ENCODE measurements at regions not wholly inside any gene's neighbourhood (a gene's known extent, or its start where the extent isn't known, plus 50 kb on each side); places are given as distances from the start of the nearest gene placed in this dataset.

DNA sequence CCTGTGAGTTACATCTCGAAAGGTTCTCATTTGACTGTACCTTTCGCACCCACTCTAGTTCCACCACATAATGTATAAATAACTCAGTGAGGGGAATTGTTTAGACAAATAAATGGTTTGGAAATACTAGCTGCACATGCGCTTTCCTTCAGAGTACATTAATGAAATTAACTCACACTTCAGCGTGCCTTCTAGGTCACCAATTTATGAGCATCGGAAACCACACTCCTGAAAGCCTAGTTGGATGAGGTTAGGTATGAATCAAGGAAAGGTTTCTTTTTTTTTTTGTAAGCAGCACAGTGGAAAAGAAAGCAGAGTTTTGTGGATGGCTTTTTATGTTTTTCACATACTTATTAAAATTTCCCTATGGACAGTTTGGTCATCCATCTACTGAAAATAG, 247.8 kb upstream of the TCF21 start:
- Histone ChIP-seq H2AFZ (ENCODE audit: low read depth, low read length) (no peak overlapping the region), H3K36me3 (ENCODE audit: insufficient read depth, low read length) (no peaks in the 10 kb centered on the region), H4K20me1 (ENCODE audit: insufficient read depth) (no peaks in the 10 kb centered on the region), H3K9ac (ENCODE audit: low read length) (no peak overlapping the region), H3F3A (ENCODE audit: insufficient read depth, low read length, poor library complexity, severe bottlenecking) (no peaks in the 10 kb centered on the region), H3K27me3 (ENCODE audit: insufficient read depth, low read depth, low read length) (no peaks in the 10 kb centered on the region), H3K9me2 (ENCODE audit: insufficient read depth, low read length) (no peaks in the 10 kb centered on the region), H3K9me3 (ENCODE audit: low read length) (no peaks in the 10 kb centered on the region), H3K4me3 (ENCODE audit: low read length) (no peak overlapping the region), H3K27ac (ENCODE audit: low read length) (no peak overlapping the region), H3K79me2 (replicated peaks; ENCODE audit: insufficient read depth, low read length) (no peaks in the 10 kb centered on the region), H3K4me2 (ENCODE audit: low read length) (no peak overlapping the region)
- TF ChIP-seq SMC3 (conservative IDR thresholded peaks at IDR 0.05; ENCODE audit: poor library complexity) (no peak), POLR2AphosphoS5 (IDR thresholded peaks at IDR 0.05) (no peak), EP300 (conservative IDR thresholded peaks at IDR 0.05; ENCODE audit: poor library complexity, severe bottlenecking) (no peak), MXI1 (conservative IDR thresholded peaks at IDR 0.05; ENCODE audit: poor library complexity, severe bottlenecking) (no peak), TAF1 (IDR thresholded peaks at IDR 0.05; ENCODE audit: low read depth) (no peak), EZH2 (IDR thresholded peaks at IDR 0.05; ENCODE audit: borderline replicate concordance, insufficient read depth, low read length, poor library complexity, severe bottlenecking) (no peak), RAD21 (conservative IDR thresholded peaks at IDR 0.05) (no peak)
- TF ChIP-seq, protein P1, sequence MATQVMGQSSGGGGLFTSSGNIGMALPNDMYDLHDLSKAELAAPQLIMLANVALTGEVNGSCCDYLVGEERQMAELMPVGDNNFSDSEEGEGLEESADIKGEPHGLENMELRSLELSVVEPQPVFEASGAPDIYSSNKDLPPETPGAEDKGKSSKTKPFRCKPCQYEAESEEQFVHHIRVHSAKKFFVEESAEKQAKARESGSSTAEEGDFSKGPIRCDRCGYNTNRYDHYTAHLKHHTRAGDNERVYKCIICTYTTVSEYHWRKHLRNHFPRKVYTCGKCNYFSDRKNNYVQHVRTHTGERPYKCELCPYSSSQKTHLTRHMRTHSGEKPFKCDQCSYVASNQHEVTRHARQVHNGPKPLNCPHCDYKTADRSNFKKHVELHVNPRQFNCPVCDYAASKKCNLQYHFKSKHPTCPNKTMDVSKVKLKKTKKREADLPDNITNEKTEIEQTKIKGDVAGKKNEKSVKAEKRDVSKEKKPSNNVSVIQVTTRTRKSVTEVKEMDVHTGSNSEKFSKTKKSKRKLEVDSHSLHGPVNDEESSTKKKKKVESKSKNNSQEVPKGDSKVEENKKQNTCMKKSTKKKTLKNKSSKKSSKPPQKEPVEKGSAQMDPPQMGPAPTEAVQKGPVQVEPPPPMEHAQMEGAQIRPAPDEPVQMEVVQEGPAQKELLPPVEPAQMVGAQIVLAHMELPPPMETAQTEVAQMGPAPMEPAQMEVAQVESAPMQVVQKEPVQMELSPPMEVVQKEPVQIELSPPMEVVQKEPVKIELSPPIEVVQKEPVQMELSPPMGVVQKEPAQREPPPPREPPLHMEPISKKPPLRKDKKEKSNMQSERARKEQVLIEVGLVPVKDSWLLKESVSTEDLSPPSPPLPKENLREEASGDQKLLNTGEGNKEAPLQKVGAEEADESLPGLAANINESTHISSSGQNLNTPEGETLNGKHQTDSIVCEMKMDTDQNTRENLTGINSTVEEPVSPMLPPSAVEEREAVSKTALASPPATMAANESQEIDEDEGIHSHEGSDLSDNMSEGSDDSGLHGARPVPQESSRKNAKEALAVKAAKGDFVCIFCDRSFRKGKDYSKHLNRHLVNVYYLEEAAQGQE (IDR thresholded peaks at IDR 0.05; ENCODE audit: borderline replicate concordance): no peak
- TF ChIP-seq, protein P2, sequence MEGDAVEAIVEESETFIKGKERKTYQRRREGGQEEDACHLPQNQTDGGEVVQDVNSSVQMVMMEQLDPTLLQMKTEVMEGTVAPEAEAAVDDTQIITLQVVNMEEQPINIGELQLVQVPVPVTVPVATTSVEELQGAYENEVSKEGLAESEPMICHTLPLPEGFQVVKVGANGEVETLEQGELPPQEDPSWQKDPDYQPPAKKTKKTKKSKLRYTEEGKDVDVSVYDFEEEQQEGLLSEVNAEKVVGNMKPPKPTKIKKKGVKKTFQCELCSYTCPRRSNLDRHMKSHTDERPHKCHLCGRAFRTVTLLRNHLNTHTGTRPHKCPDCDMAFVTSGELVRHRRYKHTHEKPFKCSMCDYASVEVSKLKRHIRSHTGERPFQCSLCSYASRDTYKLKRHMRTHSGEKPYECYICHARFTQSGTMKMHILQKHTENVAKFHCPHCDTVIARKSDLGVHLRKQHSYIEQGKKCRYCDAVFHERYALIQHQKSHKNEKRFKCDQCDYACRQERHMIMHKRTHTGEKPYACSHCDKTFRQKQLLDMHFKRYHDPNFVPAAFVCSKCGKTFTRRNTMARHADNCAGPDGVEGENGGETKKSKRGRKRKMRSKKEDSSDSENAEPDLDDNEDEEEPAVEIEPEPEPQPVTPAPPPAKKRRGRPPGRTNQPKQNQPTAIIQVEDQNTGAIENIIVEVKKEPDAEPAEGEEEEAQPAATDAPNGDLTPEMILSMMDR (IDR thresholded peaks at IDR 0.05; ENCODE audit: poor library complexity, severe bottlenecking): no peak

DNA sequence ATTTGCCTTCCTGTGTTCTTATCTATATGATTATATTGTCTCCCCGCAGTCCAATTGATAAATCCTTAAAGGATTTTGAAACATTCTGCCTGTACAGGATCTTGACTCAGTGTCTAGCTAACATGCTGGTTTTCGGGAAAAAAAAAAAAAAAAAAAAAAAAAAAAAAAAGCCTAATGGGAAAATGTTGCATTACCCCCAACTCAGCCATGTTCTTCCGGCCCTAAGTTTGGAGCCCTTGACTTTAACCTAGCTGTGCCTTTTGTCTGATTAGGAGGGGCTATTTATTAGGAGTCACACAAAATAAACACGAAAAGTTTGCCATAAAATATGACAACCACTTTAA, 244.4 kb upstream of the TCF21 start:
- no peak overlapping the region for H3K9ac ChIP-seq (ENCODE audit: low read length)
- no peaks in the 10 kb centered on the region for H3K27me3 ChIP-seq (ENCODE audit: insufficient read depth, low read depth, low read length)
- no peak overlapping the region for H3K4me3 ChIP-seq (ENCODE audit: low read length)
- H3K9me2 ChIP-seq (ENCODE audit: insufficient read depth, low read length): no peaks in the 10 kb centered on the region
- no peak overlapping the region for H3K4me2 ChIP-seq (ENCODE audit: low read length)
- no peak overlapping the region for H2AFZ ChIP-seq (ENCODE audit: low read depth, low read length)
- H3F3A ChIP-seq (ENCODE audit: insufficient read depth, low read length, poor library complexity, severe bottlenecking): no peaks in the 10 kb centered on the region
- H3K27ac ChIP-seq (ENCODE audit: low read length): no peak overlapping the region
- TF ChIP-seq TAF1 (IDR thresholded peaks at IDR 0.05; ENCODE audit: low read depth) (no peak), MXI1 (conservative IDR thresholded peaks at IDR 0.05; ENCODE audit: poor library complexity, severe bottlenecking) (no peak), EP300 (conservative IDR thresholded peaks at IDR 0.05; ENCODE audit: poor library complexity, severe bottlenecking) (no peak), POLR2AphosphoS5 (IDR thresholded peaks at IDR 0.05) (no peak)
- TF ChIP-seq, protein P2 (IDR thresholded peaks at IDR 0.05; ENCODE audit: poor library complexity, severe bottlenecking): no peak
- no peaks in the 10 kb centered on the region for H3K9me3 ChIP-seq (ENCODE audit: low read length)
- H3K79me2 ChIP-seq (replicated peaks; ENCODE audit: insufficient read depth, low read length): no peaks in the 10 kb centered on the region
- no peaks in the 10 kb centered on the region for H3K36me3 ChIP-seq (ENCODE audit: insufficient read depth, low read length)
- no peaks in the 10 kb centered on the region for H4K20me1 ChIP-seq (ENCODE audit: insufficient read depth)

Measured in neural cell (in vitro differentiated cells).